ENCODE measurements at regions not wholly inside any gene's neighbourhood (a gene's known extent, or its start where the extent isn't known, plus 50 kb on each side); places are given as distances from the start of the nearest gene placed in this dataset.

- TF ChIP-seq CTCF (conservative IDR thresholded peaks at IDR 0.05) (no peak), ZFX (IDR thresholded peaks at IDR 0.05) (no peak)
Measured at GRCh38 chr17:33980193-33980592, 274.9 kb upstream of the CCL2 start.
